ENCODE measurements at regions not wholly inside any gene's neighbourhood (a gene's known extent, or its start where the extent isn't known, plus 50 kb on each side); places are given as distances from the start of the nearest gene placed in this dataset.

GRCh38 chr14:87304404-87304803 is 688.6 kb downstream of the GALC start:
- peaks cover 14% of the 10 kb centered on the region; the same call in 1 of the 2 replicates for H3K9me2 ChIP-seq (ENCODE audit: insufficient read depth)
- no peaks in the 10 kb centered on the region for H4K20me1 ChIP-seq (replicated peaks; ENCODE audit: insufficient read depth)
- TF ChIP-seq ZNF331 (CRISPR knock-in tag; IDR thresholded peaks at IDR 0.05; ENCODE audit: low read depth) (no peak), REST (IDR thresholded peaks at IDR 0.05; ENCODE audit: unreplicated experiment) (no peak), ZNF114 (CRISPR knock-in tag; IDR thresholded peaks at IDR 0.05) (no peak), ZNF462 (CRISPR knock-in tag; IDR thresholded peaks at IDR 0.05) (no peak), CREB1 (CRISPR knock-in tag; IDR thresholded peaks at IDR 0.05; ENCODE audit: low read depth) (no peak), JUNB (IDR thresholded peaks at IDR 0.05; ENCODE audit: unreplicated experiment) (no peak), POLR2AphosphoS5 (IDR thresholded peaks at IDR 0.05; ENCODE audit: low read depth) (no peak), STAT1 (IDR thresholded peaks at IDR 0.05; ENCODE audit: unreplicated experiment) (no peak), EZH2 (IDR thresholded peaks at IDR 0.05; ENCODE audit: low read depth, unreplicated experiment) (no peak), NANOG (IDR thresholded peaks at IDR 0.05; ENCODE audit: borderline replicate concordance) (no peak), EZH2phosphoT487 (IDR thresholded peaks at IDR 0.05; ENCODE audit: unreplicated experiment) (no peak)
- TF ChIP-seq, protein P1, sequence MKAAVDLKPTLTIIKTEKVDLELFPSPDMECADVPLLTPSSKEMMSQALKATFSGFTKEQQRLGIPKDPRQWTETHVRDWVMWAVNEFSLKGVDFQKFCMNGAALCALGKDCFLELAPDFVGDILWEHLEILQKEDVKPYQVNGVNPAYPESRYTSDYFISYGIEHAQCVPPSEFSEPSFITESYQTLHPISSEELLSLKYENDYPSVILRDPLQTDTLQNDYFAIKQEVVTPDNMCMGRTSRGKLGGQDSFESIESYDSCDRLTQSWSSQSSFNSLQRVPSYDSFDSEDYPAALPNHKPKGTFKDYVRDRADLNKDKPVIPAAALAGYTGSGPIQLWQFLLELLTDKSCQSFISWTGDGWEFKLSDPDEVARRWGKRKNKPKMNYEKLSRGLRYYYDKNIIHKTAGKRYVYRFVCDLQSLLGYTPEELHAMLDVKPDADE (IDR thresholded peaks at IDR 0.05): no peak
- TF ChIP-seq, protein P2, sequence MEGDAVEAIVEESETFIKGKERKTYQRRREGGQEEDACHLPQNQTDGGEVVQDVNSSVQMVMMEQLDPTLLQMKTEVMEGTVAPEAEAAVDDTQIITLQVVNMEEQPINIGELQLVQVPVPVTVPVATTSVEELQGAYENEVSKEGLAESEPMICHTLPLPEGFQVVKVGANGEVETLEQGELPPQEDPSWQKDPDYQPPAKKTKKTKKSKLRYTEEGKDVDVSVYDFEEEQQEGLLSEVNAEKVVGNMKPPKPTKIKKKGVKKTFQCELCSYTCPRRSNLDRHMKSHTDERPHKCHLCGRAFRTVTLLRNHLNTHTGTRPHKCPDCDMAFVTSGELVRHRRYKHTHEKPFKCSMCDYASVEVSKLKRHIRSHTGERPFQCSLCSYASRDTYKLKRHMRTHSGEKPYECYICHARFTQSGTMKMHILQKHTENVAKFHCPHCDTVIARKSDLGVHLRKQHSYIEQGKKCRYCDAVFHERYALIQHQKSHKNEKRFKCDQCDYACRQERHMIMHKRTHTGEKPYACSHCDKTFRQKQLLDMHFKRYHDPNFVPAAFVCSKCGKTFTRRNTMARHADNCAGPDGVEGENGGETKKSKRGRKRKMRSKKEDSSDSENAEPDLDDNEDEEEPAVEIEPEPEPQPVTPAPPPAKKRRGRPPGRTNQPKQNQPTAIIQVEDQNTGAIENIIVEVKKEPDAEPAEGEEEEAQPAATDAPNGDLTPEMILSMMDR (conservative IDR thresholded peaks at IDR 0.05; ENCODE audit: low read depth in 2 of 2): no peak
- H3K4me1 Mint-ChIP-seq: no peaks in the 10 kb centered on the region
- no peaks in the 10 kb centered on the region for H3K27me3 Mint-ChIP-seq (ENCODE audit: insufficient read depth, low read depth, poor library complexity)
- H3K27me3 ChIP-seq (ENCODE audit: insufficient read depth): no peaks in the 10 kb centered on the region
- no peak overlapping the region for H2AFZ ChIP-seq
- H3F3A ChIP-seq (replicated peaks; ENCODE audit: low read depth): no peaks in the 10 kb centered on the region
- H3K36me3 ChIP-seq (ENCODE audit: insufficient read depth): no peaks in the 10 kb centered on the region
- DNase-seq (ENCODE audit: low spot score) (no peak), ATAC-seq (no peak)
- no peak overlapping the region for H3K27ac ChIP-seq (ENCODE audit: low read depth)
- no peaks in the 10 kb centered on the region for H3K4me1 ChIP-seq (ENCODE audit: insufficient read depth)
- H3K36me3 Mint-ChIP-seq (ENCODE audit: low read depth): no peaks in the 10 kb centered on the region
- H3K27ac Mint-ChIP-seq: no peak overlapping the region
- H3K9me3 Mint-ChIP-seq: no peaks in the 10 kb centered on the region
- H3K79me2 ChIP-seq (replicated peaks; ENCODE audit: insufficient read depth): no peaks in the 10 kb centered on the region
- H3K4me3 ChIP-seq: no peak overlapping the region
- H3K4me3 Mint-ChIP-seq: no peak overlapping the region
- no peak overlapping the region for H3K4me2 ChIP-seq

Measured in GM23338 (cell line).